GM18520 (cell line): ENCODE measurements at regions not wholly inside any gene's neighbourhood (a gene's known extent, or its start where the extent isn't known, plus 50 kb on each side); places are given as distances from the start of the nearest gene placed in this dataset.

Experiments used
- ATAC-seq: cut with Tn5 transposase; IDR thresholded peaks from one replicate; pipeline ENCODE4 v1.9.1; 2021; ENCODE audit not compliant: unreplicated experiment

- no peak for ATAC-seq
Measured at GRCh38 chr12:34190054-34190453, 167.8 kb downstream of the ALG10 start.

- ATAC-seq: no peak
Measured at GRCh38 chr12:34198924-34199323, 176.6 kb downstream of the ALG10 start.

- ATAC-seq: no peak
Measured at GRCh38 chr12:34203866-34204620, 181.7 kb downstream of the ALG10 start.

- no peak for ATAC-seq
Measured at GRCh38 chr12:34204830-34205285, 182.6 kb downstream of the ALG10 start.

GRCh38 chr12:34205401-34205800, 183.1 kb downstream of the ALG10 start:
- no peak for ATAC-seq

GRCh38 chr12:34206061-34206785, 183.9 kb downstream of the ALG10 start:
- no peak for ATAC-seq

GRCh38 chr12:34207858-34208257, 185.6 kb downstream of the ALG10 start:
- ATAC-seq: no peak

GRCh38 chr12:34208331-34209258, 186.3 kb downstream of the ALG10 start:
- no peak for ATAC-seq

- ATAC-seq: no peak
Measured at GRCh38 chr12:34209259-34209835, 187.1 kb downstream of the ALG10 start.

- no peak for ATAC-seq
Measured at GRCh38 chr12:34210183-34210582, 187.9 kb downstream of the ALG10 start.

- ATAC-seq: no peak
Measured at GRCh38 chr12:34210689-34211530, 188.6 kb downstream of the ALG10 start.

GRCh38 chr12:34212651-34213050, 190.4 kb downstream of the ALG10 start:
- ATAC-seq: no peak

- ATAC-seq: no peak
Measured at GRCh38 chr12:34214011-34214410, 191.7 kb downstream of the ALG10 start.

GRCh38 chr12:34215213-34215892, 193.1 kb downstream of the ALG10 start:
- ATAC-seq: no peak

GRCh38 chr12:34215893-34216285, 193.6 kb downstream of the ALG10 start:
- ATAC-seq: no peak

- no peak for ATAC-seq
Measured at GRCh38 chr12:34217660-34218059, 195.4 kb downstream of the ALG10 start.

- peak; percentile 78 for ATAC-seq
Measured at GRCh38 chr12:34218193-34219045, 196.1 kb downstream of the ALG10 start.

- ATAC-seq: no peak
Measured at GRCh38 chr12:34219046-34219770, 196.9 kb downstream of the ALG10 start.
